Brain microvascular endothelial cell (primary cell): ENCODE measurements at regions not wholly inside any gene's neighbourhood (a gene's known extent, or its start where the extent isn't known, plus 50 kb on each side); places are given as distances from the start of the nearest gene placed in this dataset.
"Not testable (repeated sequence)": the region's sequence is repeated elsewhere in the genome, so short reads cannot be mapped to it uniquely, and the experiment has no call there.

Experiments used
- DNase-seq: peaks from one replicate; pipeline ENCODE4 v3.0.0-alpha.2; 2020
- H3K27ac ChIP-seq: fragments of 250-450 bp; sonication (Bioruptor Pico); 2 replicates; pipeline ENCODE4 v1.5.1; 2020; ENCODE audit warnings: mild to moderate bottlenecking, moderate library complexity
- H3K27me3 ChIP-seq: fragments of 250-450 bp; sonication (Bioruptor Pico); replicated peaks from 2 replicates; pipeline ENCODE4 v1.5.1; 2020; ENCODE audit warnings: mild to moderate bottlenecking
- H3K36me3 ChIP-seq: fragments of 250-450 bp; sonication (Bioruptor Pico); replicated peaks from 2 replicates; pipeline ENCODE4 v1.5.1; 2020; ENCODE audit warnings: mild to moderate bottlenecking
- H3K4me3 ChIP-seq: 2 replicates; pipeline ENCODE4 v1.5.1; 2011; ENCODE audit warnings: low read depth, mild to moderate bottlenecking, control low read depth, low read length, moderate library complexity
- in situ Hi-C: cut with HindIII; loops from 2 replicates; pipeline ENCODE4 v1.10.0; 2017; ENCODE audit warnings: low sequenced_read_pairs, low pct_ligation_motif_present
- TF ChIP-seq, protein P1 (sequence below): IDR thresholded peaks from 2 replicates; pipeline ENCODE4 v1.5.1; 2011; ENCODE audit warnings: low read depth, mild to moderate bottlenecking, moderate library complexity, low read length, control low read depth, inconsistent platforms; ENCODE audit errors: missing control alignments

- no peak overlapping the region for H3K27ac ChIP-seq
- no peak overlapping the region for H3K4me3 ChIP-seq
- no peaks in the 10 kb centered on the region for H3K27me3 ChIP-seq
- DNase-seq = no peak
- H3K36me3 ChIP-seq = no peaks in the 10 kb centered on the region
- TF ChIP-seq, protein P1, sequence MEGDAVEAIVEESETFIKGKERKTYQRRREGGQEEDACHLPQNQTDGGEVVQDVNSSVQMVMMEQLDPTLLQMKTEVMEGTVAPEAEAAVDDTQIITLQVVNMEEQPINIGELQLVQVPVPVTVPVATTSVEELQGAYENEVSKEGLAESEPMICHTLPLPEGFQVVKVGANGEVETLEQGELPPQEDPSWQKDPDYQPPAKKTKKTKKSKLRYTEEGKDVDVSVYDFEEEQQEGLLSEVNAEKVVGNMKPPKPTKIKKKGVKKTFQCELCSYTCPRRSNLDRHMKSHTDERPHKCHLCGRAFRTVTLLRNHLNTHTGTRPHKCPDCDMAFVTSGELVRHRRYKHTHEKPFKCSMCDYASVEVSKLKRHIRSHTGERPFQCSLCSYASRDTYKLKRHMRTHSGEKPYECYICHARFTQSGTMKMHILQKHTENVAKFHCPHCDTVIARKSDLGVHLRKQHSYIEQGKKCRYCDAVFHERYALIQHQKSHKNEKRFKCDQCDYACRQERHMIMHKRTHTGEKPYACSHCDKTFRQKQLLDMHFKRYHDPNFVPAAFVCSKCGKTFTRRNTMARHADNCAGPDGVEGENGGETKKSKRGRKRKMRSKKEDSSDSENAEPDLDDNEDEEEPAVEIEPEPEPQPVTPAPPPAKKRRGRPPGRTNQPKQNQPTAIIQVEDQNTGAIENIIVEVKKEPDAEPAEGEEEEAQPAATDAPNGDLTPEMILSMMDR = no peak
- in situ Hi-C loops = no loop called here
These were observed 157.4 kb upstream of the GMNC start for GRCh38 chr3:191019855-191020254.

GRCh38 chr3:191015960-191016359 lies 153.5 kb upstream of the GMNC start:
- H3K27me3 ChIP-seq, in situ Hi-C loops, H3K4me3 ChIP-seq, H3K27ac ChIP-seq, DNase-seq, H3K36me3 ChIP-seq: not testable (repeated sequence)

DNA sequence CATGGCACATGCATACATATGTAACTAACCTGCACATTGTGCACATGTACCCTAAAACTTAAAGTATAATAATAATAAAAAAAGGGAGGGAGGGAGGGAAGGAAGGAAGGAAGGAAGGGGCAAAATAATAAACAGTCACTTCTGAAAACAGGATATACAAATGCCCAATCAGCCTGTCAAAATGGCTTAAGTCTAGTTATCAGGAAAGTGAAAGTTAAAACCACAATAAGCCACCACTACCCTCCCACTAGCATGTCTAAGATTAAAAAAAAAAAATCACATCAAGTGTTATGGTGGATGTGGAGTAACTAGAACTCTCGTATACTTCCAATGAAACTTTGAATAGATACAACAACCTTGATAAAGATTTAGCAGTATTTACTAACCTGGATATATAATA lies 145.6 kb upstream of the GMNC start:
- in situ Hi-C loops = no loop called here
- no peak for DNase-seq
- TF ChIP-seq, protein P1 = no peak
- no peak overlapping the region for H3K27ac ChIP-seq
- H3K36me3 ChIP-seq = no peaks in the 10 kb centered on the region
- H3K4me3 ChIP-seq = no peak overlapping the region
- no peaks in the 10 kb centered on the region for H3K27me3 ChIP-seq

- H3K27ac ChIP-seq = no peak overlapping the region
- TF ChIP-seq, protein P1 = no peak
- in situ Hi-C loops = no loop called here
- no peak for DNase-seq
- H3K27me3 ChIP-seq = no peaks in the 10 kb centered on the region
- H3K36me3 ChIP-seq = no peaks in the 10 kb centered on the region
- no peak overlapping the region for H3K4me3 ChIP-seq
These were observed 143.3 kb upstream of the GMNC start for GRCh38 chr3:191005790-191006189.

- Histone ChIP-seq H3K27me3 (no peaks in the 10 kb centered on the region), H3K36me3 (no peaks in the 10 kb centered on the region), H3K27ac (no peak overlapping the region), H3K4me3 (no peak overlapping the region)
- in situ Hi-C loops = no loop called here
- TF ChIP-seq, protein P1 = no peak
- DNase-seq = no peak
These were observed 141.2 kb upstream of the GMNC start for GRCh38 chr3:191003742-191004141.

DNA sequence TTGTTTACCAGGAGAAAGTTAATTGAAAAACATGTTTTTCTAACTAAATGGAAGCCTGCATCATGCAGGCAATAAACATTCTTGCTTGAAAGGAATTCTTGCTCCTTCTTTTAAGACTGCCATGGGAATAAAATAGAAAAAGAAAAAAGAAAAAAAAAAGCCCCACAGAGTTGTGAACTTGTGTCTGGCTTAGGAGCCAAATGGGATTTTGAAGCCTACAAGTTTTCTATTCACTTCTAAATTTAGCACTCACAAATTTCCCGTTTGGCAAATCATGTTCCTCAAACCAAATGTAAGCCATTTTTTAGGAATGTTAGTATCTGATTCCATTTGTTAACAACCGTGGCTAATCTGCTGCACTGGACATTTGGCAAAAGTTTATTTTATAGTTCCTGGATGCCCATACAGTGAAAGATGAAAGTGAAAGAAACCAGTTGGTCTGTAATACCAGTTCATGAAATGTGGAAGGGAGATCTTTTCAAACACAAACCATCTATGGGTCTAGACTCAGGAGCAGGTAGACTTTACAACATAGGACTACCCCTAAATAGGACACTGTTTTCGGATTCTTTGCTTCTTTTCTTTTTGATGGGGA lies 133.8 kb upstream of the GMNC start:
- in situ Hi-C loops = no loop called here
- no peak for DNase-seq
- no peak overlapping the region for H3K4me3 ChIP-seq

More for the DNA sequence above, 133.8 kb upstream of the GMNC start:
- Histone ChIP-seq H3K27ac (no peak overlapping the region), H3K27me3 (no peaks in the 10 kb centered on the region), H3K36me3 (no peaks in the 10 kb centered on the region)
- TF ChIP-seq, protein P1 = no peak
